A673 (cell line): ENCODE measurements at regions not wholly inside any gene's neighbourhood (a gene's known extent, or its start where the extent isn't known, plus 50 kb on each side); places are given as distances from the start of the nearest gene placed in this dataset.

Source experiments
- BruUV-seq: library from RNA; stranded (reverse); fragments of 400-500 nt; replicated peaks from 2 replicates; lab custom pipeline; 2021; lab: Mats Ljungman, UMichigan
- CTCF ChIA-PET: fragments of 300-600 bp; sonication (Branson Sonifier 250); formaldehyde crosslinking; loops from one replicate; lab custom pipeline; 2022; ENCODE audit warnings: antibody characterized with exemption; lab: Charles Lee
- POLR2A ChIA-PET: fragments of 300-600 bp; sonication (Branson Sonifier 250); formaldehyde crosslinking; loops from one replicate; lab custom pipeline; 2022; ENCODE audit warnings: antibody characterized with exemption; ENCODE audit not compliant: low non-redundant PET; lab: Charles Lee
- DNase-seq: peaks from one replicate; pipeline ENCODE4 v3.0.0-alpha.2; 2015; ENCODE audit warnings: low spot score
- H3K27ac ChIP-seq: fragments of 200-600 bp; sonication (generic); 2 replicates; pipeline ENCODE4 v1.5.1; 2016; ENCODE audit warnings: mixed run types, low read depth, mild to moderate bottlenecking, mixed read lengths, antibody characterized with exemption, low read length; ENCODE audit not compliant: poor library complexity, severe bottlenecking
- H3K27me3 ChIP-seq: fragments of 200-600 bp; sonication (generic); replicated peaks from 2 replicates; pipeline ENCODE4 v1.6.1; 2017; ENCODE audit warnings: mixed run types, low read depth, mild to moderate bottlenecking, mixed read lengths, antibody characterized with exemption, low read length; ENCODE audit not compliant: insufficient read depth, poor library complexity
- H3K36me3 ChIP-seq: fragments of 200-600 bp; sonication (generic); 2 replicates; pipeline ENCODE4 v1.6.1; 2016; ENCODE audit warnings: mixed run types, mild to moderate bottlenecking, mixed read lengths, antibody characterized with exemption, low read length; ENCODE audit not compliant: insufficient read depth, poor library complexity, severe bottlenecking
- H3K4me1 ChIP-seq: fragments of 200-600 bp; sonication (generic); 2 replicates; pipeline ENCODE4 v1.6.1; 2017; ENCODE audit warnings: mixed run types, mild to moderate bottlenecking, mixed read lengths, antibody characterized with exemption, low read length; ENCODE audit not compliant: insufficient read depth, poor library complexity, severe bottlenecking
- H3K4me3 ChIP-seq: fragments of 200-600 bp; sonication (generic); 2 replicates; pipeline ENCODE4 v1.5.1; 2016; ENCODE audit warnings: low read depth, mixed run types, mild to moderate bottlenecking, mixed read lengths, low read length; ENCODE audit not compliant: poor library complexity, severe bottlenecking
- H3K9me3 ChIP-seq: fragments of 200-600 bp; sonication (generic); 2 replicates; pipeline ENCODE4 v1.6.1; 2016; ENCODE audit warnings: mixed run types, low read depth, mild to moderate bottlenecking, mixed read lengths, antibody characterized with exemption, low read length; ENCODE audit not compliant: poor library complexity, severe bottlenecking
- CTCF ChIP-seq: fragments of 300-800, 200-600 bp; sonication (generic); conservative IDR thresholded peaks from 2 replicates; pipeline ENCODE4 v1.5.1; 2017; ENCODE audit warnings: low read depth, mild to moderate bottlenecking, antibody characterized with exemption, low read length, moderate library complexity, mixed read lengths
- EZH2 ChIP-seq: fragments of 200-600 bp; sonication (generic); IDR thresholded peaks from 2 replicates; pipeline ENCODE4 v1.6.1; 2017; ENCODE audit warnings: borderline replicate concordance, low read depth, mild to moderate bottlenecking, mixed read lengths, antibody characterized with exemption, low read length; ENCODE audit not compliant: poor library complexity, severe bottlenecking
- intact Hi-C: fragments of 100-400 bp; cut with micrococcal nuclease; formaldehyde crosslinking; loops from one replicate; pipeline ENCODE4 v1.10.0; 2022; ENCODE audit not compliant: unreplicated experiment

- BruUV-seq = no TSS peak
- H3K9me3 ChIP-seq = no peaks in the 10 kb centered on the region
- H3K27me3 ChIP-seq = no peaks in the 10 kb centered on the region
- DNase-seq = no peak
- TF ChIP-seq CTCF (no peak), EZH2 (no peak)
- H3K4me1 ChIP-seq = no peaks in the 10 kb centered on the region
- intact Hi-C loops = no loop called here
- H3K27ac ChIP-seq = no peak overlapping the region
- ChIA-PET POLR2A (no interaction called here), CTCF (no interaction called here)
- no peaks in the 10 kb centered on the region for H3K36me3 ChIP-seq
- H3K4me3 ChIP-seq = no peak overlapping the region
Observed at GRCh38 chr11:107250017-107250416, 207.6 kb downstream of the CWF19L2 start.

- DNase-seq = no peak
- intact Hi-C loops = no loop called here
- H3K4me3 ChIP-seq = no peak overlapping the region
- no peak overlapping the region for H3K27ac ChIP-seq
- POLR2A ChIA-PET = no interaction called here
- no peaks in the 10 kb centered on the region for H3K9me3 ChIP-seq
- CTCF ChIA-PET = no interaction called here
- no peaks in the 10 kb centered on the region for H3K4me1 ChIP-seq
- BruUV-seq = no TSS peak
- TF ChIP-seq CTCF (no peak), EZH2 (no peak)
- no peaks in the 10 kb centered on the region for H3K36me3 ChIP-seq
- no peaks in the 10 kb centered on the region for H3K27me3 ChIP-seq
Observed at GRCh38 chr11:107249054-107249453, 208.6 kb downstream of the CWF19L2 start.

DNA sequence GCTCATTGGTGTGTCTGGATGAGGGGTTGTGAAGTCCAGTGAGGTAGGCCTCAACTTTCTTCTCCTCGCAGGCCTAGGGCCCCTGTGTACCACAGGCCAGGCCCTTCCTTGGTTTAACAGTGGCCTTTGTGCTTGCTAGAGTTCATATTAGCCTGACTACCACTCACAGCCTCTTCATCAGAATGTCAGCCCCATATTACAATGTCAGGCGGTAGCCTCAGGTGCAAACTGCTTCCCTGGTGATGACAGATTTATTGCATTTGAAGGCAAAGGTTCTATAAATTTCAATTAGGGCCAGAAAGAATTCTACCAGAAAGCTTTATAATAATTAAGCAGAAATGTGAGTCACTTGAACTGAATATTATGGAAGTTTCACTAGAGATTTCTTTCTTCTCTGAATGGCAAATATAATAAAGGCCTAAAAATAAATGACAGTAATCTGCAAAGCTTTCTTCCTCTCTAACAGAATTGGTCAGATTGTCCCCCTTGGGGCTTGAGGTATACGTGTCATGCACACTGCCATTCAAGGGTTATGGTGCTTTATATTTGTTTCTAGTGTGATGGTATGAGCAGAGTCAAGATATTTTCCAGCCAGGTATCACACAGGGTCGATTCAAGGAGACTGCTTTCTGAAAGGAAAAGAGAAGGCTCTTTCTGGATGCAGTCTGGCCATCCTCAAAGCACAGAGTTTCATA is 210.3 kb downstream of the CWF19L2 start:
- H3K4me1 ChIP-seq = no peaks in the 10 kb centered on the region
- CTCF ChIA-PET = no interaction called here
- intact Hi-C loops = no loop called here
- H3K9me3 ChIP-seq = no peaks in the 10 kb centered on the region
- H3K27me3 ChIP-seq = no peaks in the 10 kb centered on the region
- no peak overlapping the region for H3K4me3 ChIP-seq
- H3K27ac ChIP-seq = no peak overlapping the region
- no peak for DNase-seq
- no peaks in the 10 kb centered on the region for H3K36me3 ChIP-seq
- POLR2A ChIA-PET = no interaction called here
- no TSS peak for BruUV-seq
- TF ChIP-seq EZH2 (no peak), CTCF (no peak)
